Stomach (tissue), 4 donors: ENCODE measurements at regions not wholly inside any gene's neighbourhood (a gene's known extent, or its start where the extent isn't known, plus 50 kb on each side); places are given as distances from the start of the nearest gene placed in this dataset.

Experiments
- CTCF ChIP-seq, 7 experiments: fragments of 450-650 bp in 4 of 7; fragments of 200-600 bp in 3 of 7; sonication (generic) in 3 of 7; IDR thresholded peaks; one replicate each; pipeline ENCODE4 v1.5.1; 2016 to 2019; ENCODE audit warnings: antibody characterized with exemption in 7 of 7, control low read depth in 2 of 7, mild to moderate bottlenecking in 1 of 7
- EP300 ChIP-seq: sonication (generic); formaldehyde crosslinking; IDR thresholded peaks from one replicate; pipeline ENCODE4 v1.6.1; 2017; ENCODE audit warnings: antibody characterized with exemption
- POLR2AphosphoS5 ChIP-seq, 3 donors: sonication (generic); formaldehyde crosslinking; IDR thresholded peaks; one replicate each; pipeline ENCODE4 v1.6.1; 2016; ENCODE audit warnings: antibody characterized with exemption in 3 of 3

DNA sequence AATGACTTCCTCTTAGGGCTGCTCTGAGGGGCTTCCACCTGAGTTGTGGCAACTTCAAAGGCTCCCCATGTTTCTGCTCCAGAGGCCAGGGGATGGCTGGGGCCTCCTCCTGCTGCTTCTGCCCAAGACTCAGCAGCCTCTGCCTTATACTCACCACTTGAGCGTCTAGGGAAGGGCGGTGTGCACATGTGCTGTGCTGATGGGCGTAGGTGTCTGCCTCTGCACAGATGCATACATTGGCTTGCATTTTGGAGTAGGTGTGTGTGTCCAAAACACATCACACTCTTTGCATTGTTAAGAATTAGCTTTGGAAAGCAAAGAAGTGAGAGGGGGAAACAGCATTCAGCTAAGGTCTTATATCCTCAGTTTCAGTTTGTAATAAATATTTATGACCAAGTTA lies 85.2 kb downstream of the EN1 start:
- TF ChIP-seq CTCF (IDR thresholded peaks at IDR 0.05) (no peak), POLR2AphosphoS5 (IDR thresholded peaks at IDR 0.05) (no peak), EP300 (no peak)
